NCI-H82 treated with DMSO at 0.1 percent for 48 hours (cell line): ENCODE measurements at regions not wholly inside any gene's neighbourhood (a gene's known extent, or its start where the extent isn't known, plus 50 kb on each side); places are given as distances from the start of the nearest gene placed in this dataset.
A peak's percentile ranks its signal among the peaks of the same experiment; 100 is the strongest.
"Not testable (repeated sequence)": the region's sequence is repeated elsewhere in the genome, so short reads cannot be mapped to it uniquely, and the experiment has no call there.

Experiments
- DNase-seq: peaks from one replicate; lab custom pipeline; 2025; ENCODE audit not compliant: unreplicated experiment; lab: John Stamatoyannopoulos, UW

- no peak for DNase-seq
These were observed 448.2 kb downstream of the SEMA3D start for GRCh38 chr7:84738583-84739150.

GRCh38 chr7:84735677-84736076, 451.2 kb downstream of the SEMA3D start:
- peak; percentile 21 for DNase-seq

- DNase-seq: no peak
These were observed 451.8 kb downstream of the SEMA3D start for GRCh38 chr7:84735011-84735410.

- not testable (repeated sequence) for DNase-seq
These were observed 452.9 kb downstream of the SEMA3D start for GRCh38 chr7:84733976-84734375.

- DNase-seq: not testable (repeated sequence)
These were observed 456.0 kb downstream of the SEMA3D start for GRCh38 chr7:84730864-84731263.

- DNase-seq: no peak
These were observed 457.6 kb downstream of the SEMA3D start for GRCh38 chr7:84729284-84729683.

GRCh38 chr7:84722734-84723133, 464.1 kb downstream of the SEMA3D start:
- DNase-seq: no peak

- DNase-seq: no peak
These were observed 464.8 kb downstream of the SEMA3D start for GRCh38 chr7:84722086-84722485.

- no peak for DNase-seq
These were observed 466.3 kb downstream of the SEMA3D start for GRCh38 chr7:84720456-84721097.

GRCh38 chr7:84714765-84715164, 472.1 kb downstream of the SEMA3D start:
- no peak for DNase-seq

- DNase-seq: no peak
These were observed 474.3 kb downstream of the SEMA3D start for GRCh38 chr7:84712374-84713121.

- not testable (repeated sequence) for DNase-seq
These were observed 476.3 kb downstream of the SEMA3D start for GRCh38 chr7:84710538-84710937.

GRCh38 chr7:84705706-84706105, 481.1 kb downstream of the SEMA3D start:
- DNase-seq: no peak

- DNase-seq: no peak
These were observed 481.8 kb downstream of the SEMA3D start for GRCh38 chr7:84705079-84705478.

GRCh38 chr7:84704380-84704779, 482.5 kb downstream of the SEMA3D start:
- peak; percentile 31 for DNase-seq

GRCh38 chr7:84701524-84702306, 485.1 kb downstream of the SEMA3D start:
- no peak for DNase-seq

GRCh38 chr7:84700563-84701370, 486.1 kb downstream of the SEMA3D start:
- DNase-seq: no peak

- no peak for DNase-seq
These were observed 489.4 kb downstream of the SEMA3D start for GRCh38 chr7:84697506-84697905.

- DNase-seq: no peak
These were observed 493.4 kb downstream of the SEMA3D start for GRCh38 chr7:84693483-84693882.

- DNase-seq: no peak
These were observed 494.1 kb upstream of the SEMA3A start for GRCh38 chr7:84688671-84689070.

GRCh38 chr7:84686373-84686772, 491.8 kb upstream of the SEMA3A start:
- no peak for DNase-seq
